ENCODE measurements at regions not wholly inside any gene's neighbourhood (a gene's known extent, or its start where the extent isn't known, plus 50 kb on each side); places are given as distances from the start of the nearest gene placed in this dataset.

DNA sequence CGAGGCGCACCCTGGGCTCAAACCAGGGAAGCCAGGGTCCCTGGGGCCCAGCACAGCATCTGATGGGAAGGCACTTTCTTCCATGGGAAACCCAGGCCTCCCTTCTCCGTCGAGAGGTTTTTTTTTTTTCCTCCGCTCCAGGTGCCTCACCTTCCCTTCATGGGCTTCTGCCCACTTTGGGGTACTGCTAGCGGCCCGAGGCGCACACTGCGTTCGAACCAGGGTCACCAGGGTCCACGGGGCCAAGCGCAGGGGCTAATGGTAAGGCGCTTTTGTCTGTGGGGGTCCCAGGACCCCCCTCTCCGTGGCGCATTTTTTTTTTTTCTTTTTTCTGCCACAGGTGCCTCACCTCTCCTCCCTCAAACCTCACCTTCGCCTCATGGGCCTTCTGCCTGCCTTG, 1571.3 kb downstream of the TSPY10 start (continued):
- TF ChIP-seq, protein P1, sequence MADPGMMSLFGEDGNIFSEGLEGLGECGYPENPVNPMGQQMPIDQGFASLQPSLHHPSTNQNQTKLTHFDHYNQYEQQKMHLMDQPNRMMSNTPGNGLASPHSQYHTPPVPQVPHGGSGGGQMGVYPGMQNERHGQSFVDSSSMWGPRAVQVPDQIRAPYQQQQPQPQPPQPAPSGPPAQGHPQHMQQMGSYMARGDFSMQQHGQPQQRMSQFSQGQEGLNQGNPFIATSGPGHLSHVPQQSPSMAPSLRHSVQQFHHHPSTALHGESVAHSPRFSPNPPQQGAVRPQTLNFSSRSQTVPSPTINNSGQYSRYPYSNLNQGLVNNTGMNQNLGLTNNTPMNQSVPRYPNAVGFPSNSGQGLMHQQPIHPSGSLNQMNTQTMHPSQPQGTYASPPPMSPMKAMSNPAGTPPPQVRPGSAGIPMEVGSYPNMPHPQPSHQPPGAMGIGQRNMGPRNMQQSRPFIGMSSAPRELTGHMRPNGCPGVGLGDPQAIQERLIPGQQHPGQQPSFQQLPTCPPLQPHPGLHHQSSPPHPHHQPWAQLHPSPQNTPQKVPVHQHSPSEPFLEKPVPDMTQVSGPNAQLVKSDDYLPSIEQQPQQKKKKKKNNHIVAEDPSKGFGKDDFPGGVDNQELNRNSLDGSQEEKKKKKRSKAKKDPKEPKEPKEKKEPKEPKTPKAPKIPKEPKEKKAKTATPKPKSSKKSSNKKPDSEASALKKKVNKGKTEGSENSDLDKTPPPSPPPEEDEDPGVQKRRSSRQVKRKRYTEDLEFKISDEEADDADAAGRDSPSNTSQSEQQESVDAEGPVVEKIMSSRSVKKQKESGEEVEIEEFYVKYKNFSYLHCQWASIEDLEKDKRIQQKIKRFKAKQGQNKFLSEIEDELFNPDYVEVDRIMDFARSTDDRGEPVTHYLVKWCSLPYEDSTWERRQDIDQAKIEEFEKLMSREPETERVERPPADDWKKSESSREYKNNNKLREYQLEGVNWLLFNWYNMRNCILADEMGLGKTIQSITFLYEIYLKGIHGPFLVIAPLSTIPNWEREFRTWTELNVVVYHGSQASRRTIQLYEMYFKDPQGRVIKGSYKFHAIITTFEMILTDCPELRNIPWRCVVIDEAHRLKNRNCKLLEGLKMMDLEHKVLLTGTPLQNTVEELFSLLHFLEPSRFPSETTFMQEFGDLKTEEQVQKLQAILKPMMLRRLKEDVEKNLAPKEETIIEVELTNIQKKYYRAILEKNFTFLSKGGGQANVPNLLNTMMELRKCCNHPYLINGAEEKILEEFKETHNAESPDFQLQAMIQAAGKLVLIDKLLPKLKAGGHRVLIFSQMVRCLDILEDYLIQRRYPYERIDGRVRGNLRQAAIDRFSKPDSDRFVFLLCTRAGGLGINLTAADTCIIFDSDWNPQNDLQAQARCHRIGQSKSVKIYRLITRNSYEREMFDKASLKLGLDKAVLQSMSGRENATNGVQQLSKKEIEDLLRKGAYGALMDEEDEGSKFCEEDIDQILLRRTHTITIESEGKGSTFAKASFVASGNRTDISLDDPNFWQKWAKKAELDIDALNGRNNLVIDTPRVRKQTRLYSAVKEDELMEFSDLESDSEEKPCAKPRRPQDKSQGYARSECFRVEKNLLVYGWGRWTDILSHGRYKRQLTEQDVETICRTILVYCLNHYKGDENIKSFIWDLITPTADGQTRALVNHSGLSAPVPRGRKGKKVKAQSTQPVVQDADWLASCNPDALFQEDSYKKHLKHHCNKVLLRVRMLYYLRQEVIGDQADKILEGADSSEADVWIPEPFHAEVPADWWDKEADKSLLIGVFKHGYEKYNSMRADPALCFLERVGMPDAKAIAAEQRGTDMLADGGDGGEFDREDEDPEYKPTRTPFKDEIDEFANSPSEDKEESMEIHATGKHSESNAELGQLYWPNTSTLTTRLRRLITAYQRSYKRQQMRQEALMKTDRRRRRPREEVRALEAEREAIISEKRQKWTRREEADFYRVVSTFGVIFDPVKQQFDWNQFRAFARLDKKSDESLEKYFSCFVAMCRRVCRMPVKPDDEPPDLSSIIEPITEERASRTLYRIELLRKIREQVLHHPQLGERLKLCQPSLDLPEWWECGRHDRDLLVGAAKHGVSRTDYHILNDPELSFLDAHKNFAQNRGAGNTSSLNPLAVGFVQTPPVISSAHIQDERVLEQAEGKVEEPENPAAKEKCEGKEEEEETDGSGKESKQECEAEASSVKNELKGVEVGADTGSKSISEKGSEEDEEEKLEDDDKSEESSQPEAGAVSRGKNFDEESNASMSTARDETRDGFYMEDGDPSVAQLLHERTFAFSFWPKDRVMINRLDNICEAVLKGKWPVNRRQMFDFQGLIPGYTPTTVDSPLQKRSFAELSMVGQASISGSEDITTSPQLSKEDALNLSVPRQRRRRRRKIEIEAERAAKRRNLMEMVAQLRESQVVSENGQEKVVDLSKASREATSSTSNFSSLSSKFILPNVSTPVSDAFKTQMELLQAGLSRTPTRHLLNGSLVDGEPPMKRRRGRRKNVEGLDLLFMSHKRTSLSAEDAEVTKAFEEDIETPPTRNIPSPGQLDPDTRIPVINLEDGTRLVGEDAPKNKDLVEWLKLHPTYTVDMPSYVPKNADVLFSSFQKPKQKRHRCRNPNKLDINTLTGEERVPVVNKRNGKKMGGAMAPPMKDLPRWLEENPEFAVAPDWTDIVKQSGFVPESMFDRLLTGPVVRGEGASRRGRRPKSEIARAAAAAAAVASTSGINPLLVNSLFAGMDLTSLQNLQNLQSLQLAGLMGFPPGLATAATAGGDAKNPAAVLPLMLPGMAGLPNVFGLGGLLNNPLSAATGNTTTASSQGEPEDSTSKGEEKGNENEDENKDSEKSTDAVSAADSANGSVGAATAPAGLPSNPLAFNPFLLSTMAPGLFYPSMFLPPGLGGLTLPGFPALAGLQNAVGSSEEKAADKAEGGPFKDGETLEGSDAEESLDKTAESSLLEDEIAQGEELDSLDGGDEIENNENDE (IDR thresholded peaks at IDR 0.05; ENCODE audit: insufficient replicate concordance, low read length), result no peak
- TF ChIP-seq BCL11A (IDR thresholded peaks at IDR 0.05; ENCODE audit: low read depth in 2 of 2, low read length in 2 of 2) (no peak), NANOG (IDR thresholded peaks at IDR 0.05; ENCODE audit: insufficient read depth, low read depth, low read length, poor library complexity, severe bottlenecking) (no peak), USF2 (IDR thresholded peaks at IDR 0.05; ENCODE audit: low read length) (no peak), YY1 (IDR thresholded peaks at IDR 0.05; ENCODE audit: low read depth, low read length) (no peak), CHD1 (IDR thresholded peaks at IDR 0.05; ENCODE audit: low read depth, low read length) (no peak), RFX5 (IDR thresholded peaks at IDR 0.05; ENCODE audit: borderline replicate concordance, low read depth, low read length) (no peak), JUN (IDR thresholded peaks at IDR 0.05; ENCODE audit: low read depth, low read length) (no peak), KDM1A (IDR thresholded peaks at IDR 0.05; ENCODE audit: borderline replicate concordance, low read length) (no peak)

Measured in H1 (cell line).